ENCODE measurements at regions not wholly inside any gene's neighbourhood (a gene's known extent, or its start where the extent isn't known, plus 50 kb on each side); places are given as distances from the start of the nearest gene placed in this dataset.
A peak's percentile ranks its signal among the peaks of the same experiment; 100 is the strongest.

- no peak overlapping the region for H3K4me3 ChIP-seq (ENCODE audit: control insufficient read depth, low read depth, low read length)
- no peak for DNase-seq (ENCODE audit: low read depth)
- no peak for TF ChIP-seq CTCF (conservative IDR thresholded peaks at IDR 0.05; ENCODE audit: control insufficient read depth, insufficient read depth, low read depth, low read length)
These were observed 90.6 kb upstream of the KCNJ15 start for GRCh38 chr21:38166173-38166535.

- no peak overlapping the region for H3K4me3 ChIP-seq (ENCODE audit: control insufficient read depth, low read depth, low read length)
- no peak for TF ChIP-seq CTCF (conservative IDR thresholded peaks at IDR 0.05; ENCODE audit: control insufficient read depth, insufficient read depth, low read depth, low read length)
- DNase-seq (ENCODE audit: low read depth) = no peak
These were observed 89.4 kb upstream of the KCNJ15 start for GRCh38 chr21:38167345-38167744.

GRCh38 chr21:38170283-38170682 is 86.5 kb upstream of the KCNJ15 start:
- DNase-seq (ENCODE audit: low read depth) = peak; percentile 73
- H3K4me3 ChIP-seq (ENCODE audit: control insufficient read depth, low read depth, low read length) = no peak overlapping the region
- peak; percentile 81 for TF ChIP-seq CTCF (conservative IDR thresholded peaks at IDR 0.05; ENCODE audit: control insufficient read depth, insufficient read depth, low read depth, low read length)

- no peak overlapping the region for H3K4me3 ChIP-seq (ENCODE audit: control insufficient read depth, low read depth, low read length)
- DNase-seq (ENCODE audit: low read depth) = peak; percentile 44
- TF ChIP-seq CTCF (conservative IDR thresholded peaks at IDR 0.05; ENCODE audit: control insufficient read depth, insufficient read depth, low read depth, low read length) = peak; percentile 29
These were observed 85.8 kb upstream of the KCNJ15 start for GRCh38 chr21:38170704-38171682.

GRCh38 chr21:38171723-38172344 is 85.0 kb upstream of the KCNJ15 start:
- TF ChIP-seq CTCF (conservative IDR thresholded peaks at IDR 0.05; ENCODE audit: control insufficient read depth, insufficient read depth, low read depth, low read length) = peak; percentile 36
- DNase-seq (ENCODE audit: low read depth) = peak; percentile 84
- no peak overlapping the region for H3K4me3 ChIP-seq (ENCODE audit: control insufficient read depth, low read depth, low read length)

- no peak for TF ChIP-seq CTCF (conservative IDR thresholded peaks at IDR 0.05; ENCODE audit: control insufficient read depth, insufficient read depth, low read depth, low read length)
- DNase-seq (ENCODE audit: low read depth) = peak; percentile 45
- H3K4me3 ChIP-seq (ENCODE audit: control insufficient read depth, low read depth, low read length) = no peak overlapping the region
These were observed 83.3 kb upstream of the KCNJ15 start for GRCh38 chr21:38173276-38174035.
